Lower leg skin (tissue), 4 donors: ENCODE measurements at regions not wholly inside any gene's neighbourhood (a gene's known extent, or its start where the extent isn't known, plus 50 kb on each side); places are given as distances from the start of the nearest gene placed in this dataset.

ENCODE experiments used
- DNase-seq, 2 donors: peaks; one replicate each; pipeline ENCODE4 v3.0.0-alpha.2; 2019; ENCODE audit warnings: low spot score in 2 of 2
- H3K4me3 ChIP-seq: fragments of 200-600 bp; sonication (generic); 2 replicates; pipeline ENCODE4 v1.5.1; 2017; ENCODE audit warnings: mild to moderate bottlenecking, low read depth; ENCODE audit not compliant: poor library complexity, severe bottlenecking
- POLR2A ChIP-seq, 2 donors: fragments of 450-650 bp; IDR thresholded peaks; one replicate each; pipeline ENCODE4 v1.6.1; 2016 to 2017; ENCODE audit warnings: antibody characterized with exemption in 2 of 2, mild to moderate bottlenecking in 1 of 2, moderate library complexity in 1 of 2
- WGBS, 2 donors: methylation state at CpG; one replicate each; pipeline ENCODE4 v1.1.5; 2018; 5-methylcytosine and 5-hydroxymethylcytosine counted together
- intact Hi-C: fragments of 100-400 bp; cut with DNase I; formaldehyde crosslinking; loops from one replicate; pipeline ENCODE4 v1.15.0; 2023; ENCODE audit warnings: low total_unique reads
- TF ChIP-seq, protein P1 (sequence below), 3 donors: fragments of 450-650 bp; IDR thresholded peaks; one replicate each; pipeline ENCODE4 v1.5.1; 2016; ENCODE audit warnings: antibody characterized with exemption in 3 of 3, mild to moderate bottlenecking in 3 of 3, moderate library complexity in 2 of 3

DNA sequence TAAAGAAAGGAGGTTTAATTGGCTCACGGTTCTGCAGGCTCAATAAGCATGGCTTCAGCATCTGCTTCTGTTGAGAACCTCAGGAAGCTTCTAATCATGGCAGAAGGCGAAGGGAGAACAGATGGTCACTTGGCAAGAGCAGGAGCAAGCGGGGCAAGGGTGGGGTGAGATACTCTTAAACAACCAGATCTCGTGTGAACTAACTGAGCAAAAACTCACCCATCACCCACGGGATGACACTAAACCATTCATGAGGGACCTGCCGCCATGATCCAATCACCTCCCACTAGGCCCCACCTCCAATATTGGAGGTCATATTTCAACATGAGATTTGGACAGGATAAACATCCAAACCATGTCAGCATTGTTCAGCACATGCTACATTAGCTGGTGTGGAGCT is 89.1 kb upstream of the HAND1 start:
- 72 to 74% methylated on average over 6 of the region's 6 CpGs for WGBS, 2 donors
- peak in 1 of 2 donors; percentile 36 for DNase-seq
- no peak for TF ChIP-seq POLR2A (IDR thresholded peaks at IDR 0.05)
- TF ChIP-seq, protein P1, sequence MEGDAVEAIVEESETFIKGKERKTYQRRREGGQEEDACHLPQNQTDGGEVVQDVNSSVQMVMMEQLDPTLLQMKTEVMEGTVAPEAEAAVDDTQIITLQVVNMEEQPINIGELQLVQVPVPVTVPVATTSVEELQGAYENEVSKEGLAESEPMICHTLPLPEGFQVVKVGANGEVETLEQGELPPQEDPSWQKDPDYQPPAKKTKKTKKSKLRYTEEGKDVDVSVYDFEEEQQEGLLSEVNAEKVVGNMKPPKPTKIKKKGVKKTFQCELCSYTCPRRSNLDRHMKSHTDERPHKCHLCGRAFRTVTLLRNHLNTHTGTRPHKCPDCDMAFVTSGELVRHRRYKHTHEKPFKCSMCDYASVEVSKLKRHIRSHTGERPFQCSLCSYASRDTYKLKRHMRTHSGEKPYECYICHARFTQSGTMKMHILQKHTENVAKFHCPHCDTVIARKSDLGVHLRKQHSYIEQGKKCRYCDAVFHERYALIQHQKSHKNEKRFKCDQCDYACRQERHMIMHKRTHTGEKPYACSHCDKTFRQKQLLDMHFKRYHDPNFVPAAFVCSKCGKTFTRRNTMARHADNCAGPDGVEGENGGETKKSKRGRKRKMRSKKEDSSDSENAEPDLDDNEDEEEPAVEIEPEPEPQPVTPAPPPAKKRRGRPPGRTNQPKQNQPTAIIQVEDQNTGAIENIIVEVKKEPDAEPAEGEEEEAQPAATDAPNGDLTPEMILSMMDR (IDR thresholded peaks at IDR 0.05): no peak
- intact Hi-C loops: no loop called here
- no peak overlapping the region for H3K4me3 ChIP-seq

DNA sequence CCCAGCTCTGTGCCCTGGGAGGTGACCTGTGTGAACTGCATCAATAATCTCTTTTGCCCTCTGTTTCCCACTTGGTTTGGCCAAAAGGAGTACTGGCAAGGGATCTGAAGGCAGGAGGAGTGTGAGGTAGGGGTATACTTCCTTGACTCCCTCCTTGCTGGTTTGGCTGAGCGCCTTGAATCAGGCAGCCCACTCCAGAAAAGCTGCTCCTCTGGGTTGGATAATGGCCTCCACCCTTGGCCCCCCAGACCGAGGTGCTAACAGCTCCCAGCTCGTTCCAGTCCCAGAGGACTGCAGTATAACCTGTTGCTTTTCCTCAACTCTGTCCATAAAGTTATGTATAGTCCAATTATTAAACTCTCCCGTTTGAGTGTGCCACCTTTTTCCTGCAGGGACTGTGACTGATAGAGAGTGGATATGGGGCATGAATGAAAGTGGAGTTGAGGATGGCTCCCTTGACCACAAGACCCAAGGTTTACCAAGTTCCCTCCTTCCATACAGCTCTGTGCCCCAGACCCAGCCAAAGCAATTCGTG is 88.2 kb upstream of the HAND1 start:
- intact Hi-C loops: no loop called here
- TF ChIP-seq, protein P1 (IDR thresholded peaks at IDR 0.05): no peak
- no peak for TF ChIP-seq POLR2A (IDR thresholded peaks at IDR 0.05)
- WGBS, 2 donors: 76 to 78% methylated on average over 5 of the region's 5 CpGs
- no peak for DNase-seq
- H3K4me3 ChIP-seq: no peak overlapping the region

DNA sequence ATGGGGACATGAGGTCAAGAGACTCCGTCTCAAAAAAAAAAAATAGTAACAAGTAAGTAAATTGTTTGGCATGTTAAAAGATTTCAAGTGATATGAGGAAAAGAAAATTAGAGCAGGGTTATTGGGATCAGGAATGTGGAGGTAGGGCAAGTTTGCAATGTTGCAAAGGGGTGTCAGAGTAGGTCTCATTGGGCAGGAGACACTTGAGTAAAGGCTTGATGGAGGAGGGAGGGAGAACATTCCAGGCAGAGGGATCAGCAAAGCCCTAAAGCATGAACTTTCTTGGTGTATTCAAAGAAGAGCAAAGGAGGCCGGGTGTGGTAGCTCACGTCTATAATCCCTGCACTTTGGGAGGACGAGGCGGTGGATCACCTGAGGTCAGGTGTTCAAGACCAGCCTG is 87.1 kb upstream of the HAND1 start:
- peak in 1 of 2 donors; percentile 28 for DNase-seq
- 81 to 85% methylated on average over 5 of the region's 5 CpGs for WGBS, 2 donors
- no peak overlapping the region for H3K4me3 ChIP-seq
- intact Hi-C loops: no loop called here
- no peak for TF ChIP-seq POLR2A (IDR thresholded peaks at IDR 0.05)
- TF ChIP-seq, protein P1 (IDR thresholded peaks at IDR 0.05): no peak

DNA sequence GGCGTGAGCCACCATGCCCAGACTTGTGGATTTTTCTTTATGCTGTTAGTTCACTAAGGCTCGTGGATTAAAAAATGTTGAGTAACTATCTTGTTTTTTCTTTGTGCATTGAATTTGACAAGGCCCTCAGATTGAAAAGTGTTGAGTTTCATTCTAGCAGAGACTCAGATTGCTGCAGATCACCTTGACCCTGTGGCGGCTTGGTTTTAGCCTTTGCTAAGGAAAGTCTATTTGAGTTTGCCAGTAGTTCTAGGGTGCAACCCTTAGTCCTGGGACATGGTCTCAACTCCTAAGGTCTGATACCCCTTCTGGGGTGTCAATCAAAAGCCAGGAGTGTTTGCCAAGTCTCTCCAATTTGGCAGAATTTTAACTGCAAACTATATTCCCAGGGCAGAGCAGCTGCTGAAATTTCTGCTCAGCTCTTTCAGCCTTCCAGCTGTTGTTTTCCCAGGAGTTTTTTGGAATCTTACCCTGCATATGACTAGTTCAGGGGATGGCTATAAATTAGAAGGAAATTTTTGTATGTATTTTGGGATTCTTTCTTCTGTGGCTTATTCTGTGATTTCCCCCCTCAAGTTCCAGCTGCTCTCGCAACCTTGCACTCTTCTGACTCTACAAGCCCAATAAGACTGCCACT is 84.3 kb upstream of the HAND1 start:
- DNase-seq: no peak
- WGBS, 2 donors: 81 to 83% methylated on average over 4 of the region's 4 CpGs
- TF ChIP-seq, protein P1 (IDR thresholded peaks at IDR 0.05): no peak
- TF ChIP-seq POLR2A (IDR thresholded peaks at IDR 0.05): no peak

DNA sequence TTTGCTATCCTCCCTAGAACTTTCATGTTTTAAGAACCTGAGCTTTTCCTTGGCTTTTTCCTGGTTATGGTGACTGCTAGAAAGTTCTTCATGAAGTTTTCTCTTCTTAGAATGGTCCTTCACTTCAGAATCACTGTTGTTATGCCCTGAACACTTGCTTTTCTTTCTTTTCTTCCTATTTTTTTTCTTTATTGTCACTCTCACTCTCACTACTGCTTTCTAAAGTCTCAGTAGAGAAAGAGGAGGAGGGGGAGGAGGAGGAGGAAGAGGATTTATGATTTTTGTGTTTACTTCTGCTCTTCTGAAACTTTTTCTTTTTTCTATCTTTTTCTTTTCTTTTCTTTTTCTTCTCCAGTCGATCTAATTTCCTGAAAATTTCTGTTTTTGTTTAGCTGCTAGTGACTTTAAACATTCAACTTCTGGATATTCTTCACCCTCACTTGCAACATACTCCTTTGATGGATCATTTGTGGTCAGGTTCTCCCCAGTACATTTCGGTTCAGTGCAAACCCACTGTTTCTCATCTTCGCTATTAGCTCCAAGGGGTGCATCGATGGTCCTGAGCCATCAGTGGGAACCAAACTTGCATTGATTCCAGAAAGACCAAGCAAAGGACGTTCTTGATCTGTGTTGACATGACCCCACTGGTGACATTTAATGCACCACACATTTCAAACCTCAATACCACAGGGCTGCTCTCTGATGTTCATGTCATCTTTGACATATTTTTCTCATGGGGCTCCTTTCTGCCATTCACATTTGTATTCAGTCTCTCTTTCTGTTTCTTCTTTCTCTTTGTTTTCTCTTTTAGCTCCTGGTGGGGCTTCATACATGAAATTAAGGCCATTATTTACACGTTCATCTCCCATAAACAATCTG is 81.6 kb upstream of the HAND1 start:
- intact Hi-C loops: no loop called here
- TF ChIP-seq, protein P1 (IDR thresholded peaks at IDR 0.05): no peak
- no peak for TF ChIP-seq POLR2A (IDR thresholded peaks at IDR 0.05)
- H3K4me3 ChIP-seq: no peak overlapping the region
- no peak for DNase-seq
- WGBS, 2 donors: 74 to 81% methylated on average over 6 of the region's 6 CpGs

More for the DNA sequence above, 84.3 kb upstream of the HAND1 start:
- intact Hi-C loops: no loop called here
- H3K4me3 ChIP-seq: no peak overlapping the region
